ENCODE measurements at regions not wholly inside any gene's neighbourhood (a gene's known extent, or its start where the extent isn't known, plus 50 kb on each side); places are given as distances from the start of the nearest gene placed in this dataset.
A peak's percentile ranks its signal among the peaks of the same experiment; 100 is the strongest.

DNA sequence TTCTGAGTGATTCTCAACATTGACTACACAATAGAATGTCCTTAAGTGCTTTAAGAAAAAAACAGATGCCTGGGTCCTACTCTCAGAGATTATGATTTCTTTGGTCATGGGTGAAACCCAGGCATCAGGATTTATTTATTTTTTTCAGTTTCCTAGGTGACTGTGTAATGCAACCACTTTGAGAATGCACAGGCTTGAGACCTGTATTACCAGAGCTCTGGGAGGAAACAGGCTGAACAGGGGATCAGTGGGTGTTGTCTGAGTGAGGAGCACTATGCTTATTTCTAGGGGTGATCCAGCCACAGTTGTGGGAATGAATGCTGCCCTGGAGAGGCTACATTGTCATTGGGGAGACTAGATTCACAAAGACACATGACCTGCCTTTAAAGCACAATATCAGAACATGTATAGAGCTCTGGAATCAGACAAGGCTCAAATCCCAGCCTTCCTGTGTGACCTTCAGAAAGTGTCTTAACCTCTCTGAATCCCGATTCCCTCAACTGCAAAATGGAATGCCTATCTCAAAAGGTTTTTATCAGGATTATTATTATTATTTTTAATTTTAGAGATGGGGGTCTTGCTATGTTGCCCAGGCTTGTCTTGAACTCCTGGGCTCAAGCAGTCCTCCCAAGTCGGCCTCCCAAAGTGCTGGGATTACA, 61.6 kb upstream of the PRPS1 start:
- DNase-seq, result no peak
- TF ChIP-seq GATA1 (IDR thresholded peaks at IDR 0.05; ENCODE audit: low read depth, low read length) (no peak), POLR2A (IDR thresholded peaks at IDR 0.05; ENCODE audit: low read length) (no peak)

DNA sequence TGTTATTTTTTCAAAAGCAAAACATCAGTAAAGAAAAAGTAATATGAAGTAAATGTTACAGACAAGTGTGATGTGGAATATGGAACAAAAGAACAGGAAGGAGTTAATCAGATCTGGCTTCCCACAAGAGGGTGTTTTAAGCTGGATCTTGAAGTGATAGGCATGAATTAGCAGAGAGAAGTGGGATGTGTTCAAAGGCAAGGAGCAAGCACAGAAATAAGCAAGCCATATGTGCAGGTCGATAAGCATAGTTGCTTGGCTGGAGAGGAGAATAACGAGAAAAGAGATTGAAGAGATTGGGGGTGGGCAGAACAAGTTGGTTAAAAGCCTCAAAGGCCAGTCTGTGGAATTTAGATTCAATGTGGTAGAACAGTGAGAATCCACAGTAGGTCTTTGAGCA, 60.9 kb upstream of the PRPS1 start:
- TF ChIP-seq POLR2A (IDR thresholded peaks at IDR 0.05; ENCODE audit: low read length), result no peak
- TF ChIP-seq GATA1 (IDR thresholded peaks at IDR 0.05; ENCODE audit: low read depth, low read length), result no peak
- peak; percentile 24 to 71 for DNase-seq

DNA sequence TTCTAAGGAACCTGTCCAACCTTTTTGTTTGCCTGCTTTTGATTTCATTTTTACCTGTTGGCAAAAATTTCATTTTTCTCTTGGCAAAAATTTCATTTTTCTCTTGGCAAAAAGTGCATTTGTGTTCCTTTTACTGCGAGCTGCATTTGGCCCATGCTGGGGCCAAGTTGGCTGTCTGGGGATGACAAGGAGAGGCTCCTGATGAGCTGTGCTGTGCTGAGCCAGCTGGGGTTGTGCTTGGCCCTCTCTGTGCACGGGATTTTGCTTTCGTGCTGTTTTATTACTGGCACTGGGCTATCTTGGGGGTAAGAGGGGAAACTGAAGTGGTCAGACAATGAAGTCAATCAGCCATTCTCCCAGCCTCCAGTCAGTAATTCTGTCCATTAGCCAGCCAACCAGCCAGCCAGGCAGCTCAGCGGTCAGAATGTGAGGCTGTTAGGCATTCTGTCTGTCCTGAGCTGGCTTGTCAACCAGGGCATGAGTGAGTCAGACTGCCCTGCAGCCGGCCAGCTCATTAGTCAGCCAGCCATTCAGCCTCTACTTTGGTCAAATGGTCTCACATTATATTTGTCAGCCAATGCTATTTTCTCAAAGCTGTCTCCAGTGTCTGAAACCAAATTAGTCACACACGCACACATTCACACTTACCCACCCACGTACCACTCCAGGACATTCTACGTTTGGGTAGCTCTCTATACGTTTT, 56.9 kb upstream of the PRPS1 start:
- no peak for TF ChIP-seq POLR2A (IDR thresholded peaks at IDR 0.05; ENCODE audit: low read length)
- TF ChIP-seq GATA1 (IDR thresholded peaks at IDR 0.05; ENCODE audit: low read depth, low read length), result no peak
- DNase-seq, result no peak

DNA sequence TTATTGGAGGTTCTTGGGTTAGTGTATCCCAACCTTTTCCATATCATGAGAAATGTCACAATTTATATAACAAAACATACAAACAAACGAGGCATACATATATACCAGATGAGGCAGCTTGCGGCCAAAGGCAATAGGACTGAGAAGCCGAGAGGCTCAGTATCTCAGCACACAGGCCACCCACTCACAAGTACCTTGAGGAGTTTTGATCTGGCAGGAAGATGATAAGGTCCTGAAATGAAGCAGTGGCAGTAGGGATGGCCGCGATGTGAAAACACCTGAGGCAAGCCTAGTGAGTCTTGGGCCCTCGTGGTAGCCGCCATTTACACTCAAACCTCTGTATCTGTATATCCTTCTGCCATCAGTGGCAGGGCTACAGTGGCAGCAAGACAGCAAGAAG, 55.3 kb upstream of the PRPS1 start:
- TF ChIP-seq POLR2A (IDR thresholded peaks at IDR 0.05; ENCODE audit: low read length) (no peak), GATA1 (IDR thresholded peaks at IDR 0.05; ENCODE audit: low read depth, low read length) (no peak)
- no peak for DNase-seq

DNA sequence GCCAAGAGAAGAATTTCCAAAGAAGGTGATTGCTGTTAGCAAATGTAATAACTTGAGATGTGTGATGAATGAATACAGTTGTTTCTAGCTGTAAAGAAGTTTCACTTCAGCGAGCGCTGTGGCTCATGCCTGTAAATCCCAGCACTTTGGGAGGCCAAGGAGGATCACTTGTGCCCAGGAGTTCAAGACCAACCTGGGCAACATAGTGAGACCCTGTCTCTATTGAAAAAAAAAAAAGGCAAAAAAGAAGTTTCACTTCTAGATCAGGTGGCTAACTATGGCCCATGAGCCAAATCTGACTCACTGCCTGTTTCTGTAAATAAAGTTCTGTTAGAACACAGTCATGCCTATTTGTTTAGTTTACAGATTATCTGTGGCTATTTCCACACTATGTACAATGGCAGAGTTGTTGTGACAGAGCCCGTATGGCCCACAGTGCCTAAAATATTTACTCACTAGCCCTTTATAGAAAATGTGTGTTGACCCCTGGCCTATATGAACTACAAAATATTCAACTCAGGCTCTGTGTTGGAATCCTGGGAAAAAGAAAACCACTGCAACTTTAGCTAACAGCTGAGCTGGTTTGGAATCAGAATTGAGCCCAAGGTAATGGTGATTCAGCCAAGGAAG, 54.1 kb upstream of the PRPS1 start:
- TF ChIP-seq GATA1 (IDR thresholded peaks at IDR 0.05; ENCODE audit: low read depth, low read length) (no peak), POLR2A (IDR thresholded peaks at IDR 0.05; ENCODE audit: low read length) (no peak)

DNA sequence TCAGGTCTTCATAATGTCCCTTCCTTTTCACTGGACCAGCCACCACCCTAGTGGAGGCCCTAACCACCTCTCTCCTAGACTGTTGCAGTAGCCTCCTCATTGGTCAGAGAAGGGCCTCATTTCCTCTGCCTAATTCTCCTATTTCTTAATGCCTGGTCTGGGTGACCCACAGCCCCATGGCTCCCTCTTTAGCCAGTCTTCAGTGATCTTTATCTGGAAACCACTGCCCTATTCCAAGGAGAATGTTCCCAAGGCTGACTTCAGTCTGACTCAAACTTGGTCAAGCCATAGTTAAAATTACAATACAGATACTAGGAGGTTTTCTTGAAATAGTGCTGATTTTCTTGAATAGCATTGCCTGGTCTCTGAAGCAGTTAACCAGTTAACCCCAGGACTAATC, 53.6 kb upstream of the PRPS1 start:
- no peak for DNase-seq
- TF ChIP-seq POLR2A (IDR thresholded peaks at IDR 0.05; ENCODE audit: low read length), result no peak
- no peak for TF ChIP-seq GATA1 (IDR thresholded peaks at IDR 0.05; ENCODE audit: low read depth, low read length)

More for the DNA sequence above, 54.1 kb upstream of the PRPS1 start:
- no peak for DNase-seq

DNA sequence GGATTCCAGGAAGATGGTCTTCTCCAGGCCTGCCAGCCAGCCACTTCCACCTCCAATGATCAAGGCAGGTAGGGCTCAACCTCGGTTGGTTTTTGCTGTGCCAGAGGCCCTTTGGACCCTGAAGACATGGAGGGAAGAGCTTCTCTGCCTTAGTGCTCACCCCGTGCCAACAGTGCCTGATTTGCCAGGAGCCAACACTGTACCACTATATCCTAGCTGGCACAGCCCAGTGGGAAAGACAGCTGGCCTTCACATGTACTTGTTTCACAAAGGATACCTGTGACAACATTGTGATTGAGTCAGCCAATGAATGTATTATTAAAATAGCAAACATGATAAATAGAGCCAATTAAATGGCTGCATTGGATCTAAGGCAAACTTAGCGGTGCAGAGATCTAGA, 51.9 kb upstream of the PRPS1 start:
- no peak for DNase-seq
- TF ChIP-seq POLR2A (IDR thresholded peaks at IDR 0.05; ENCODE audit: low read length), result no peak
- TF ChIP-seq GATA1 (IDR thresholded peaks at IDR 0.05; ENCODE audit: low read depth, low read length), result no peak

DNA sequence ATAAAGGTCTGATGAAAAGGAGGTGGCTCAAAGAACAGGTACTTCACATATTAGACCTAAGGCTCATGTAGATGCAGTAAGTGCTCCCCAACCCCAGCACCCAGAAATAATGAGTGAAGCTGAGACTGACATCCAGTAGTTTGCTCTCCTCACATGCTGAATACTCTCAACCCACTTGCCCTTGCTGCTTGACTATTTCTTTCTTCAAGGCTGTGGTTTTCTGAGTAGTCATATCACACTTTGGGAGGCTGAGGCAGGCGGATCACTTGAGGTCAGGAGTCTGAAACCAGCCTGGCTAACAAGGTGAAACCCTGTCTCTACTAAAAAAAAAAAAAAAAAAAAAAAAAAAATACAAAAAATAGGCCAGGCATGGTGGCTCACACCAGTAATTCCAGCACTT, 51.5 kb upstream of the PRPS1 start:
- no peak for TF ChIP-seq GATA1 (IDR thresholded peaks at IDR 0.05; ENCODE audit: low read depth, low read length)
- TF ChIP-seq POLR2A (IDR thresholded peaks at IDR 0.05; ENCODE audit: low read length), result no peak
- no peak for DNase-seq

DNA sequence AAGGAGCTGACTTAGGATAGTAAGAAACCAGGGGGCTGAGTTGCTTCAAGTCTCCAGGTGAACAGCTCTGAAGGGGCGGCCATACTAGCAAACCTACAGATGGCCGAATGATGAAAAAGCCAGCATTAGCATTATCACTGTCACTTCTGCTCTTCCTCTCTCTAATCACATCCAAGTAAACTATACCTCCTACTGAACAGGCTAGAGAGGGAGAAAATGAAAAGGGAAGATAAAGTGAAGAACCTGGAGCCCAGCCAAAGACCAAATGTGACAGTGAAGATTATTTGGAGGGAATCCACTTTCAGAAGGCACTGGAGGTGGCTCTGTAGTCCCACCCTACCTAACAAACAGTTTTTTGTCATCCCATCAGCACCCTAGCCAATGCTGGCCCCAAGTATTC, 50.4 kb upstream of the PRPS1 start:
- TF ChIP-seq GATA1 (IDR thresholded peaks at IDR 0.05; ENCODE audit: low read depth, low read length), result no peak
- no peak for TF ChIP-seq POLR2A (IDR thresholded peaks at IDR 0.05; ENCODE audit: low read length)
- peak; percentile 82 to 87 for DNase-seq

Measured in erythroblast (primary cell).